WTC11 (cell line): ENCODE measurements at regions not wholly inside any gene's neighbourhood (a gene's known extent, or its start where the extent isn't known, plus 50 kb on each side); places are given as distances from the start of the nearest gene placed in this dataset.

ENCODE experiments used
- ATAC-seq: fragments of 200-7000 bp; cut with Tn5 transposase; 2 replicates; pipeline ENCODE4 v1.10.0; 2021; ENCODE audit warnings: mild to moderate bottlenecking, moderate library complexity
- CTCF ChIA-PET: fragments of 300-600 bp; sonication (Branson Sonifier 250); formaldehyde crosslinking; loops from one replicate; lab custom pipeline; 2021; ENCODE audit warnings: antibody characterized with exemption; lab: Charles Lee
- POLR2A ChIA-PET: fragments of 350-600 bp; sonication (Branson Sonifier 250); formaldehyde crosslinking; loops from one replicate; lab custom pipeline; 2021; ENCODE audit warnings: antibody characterized with exemption; lab: Charles Lee
- DNase-seq: peaks from one replicate; pipeline ENCODE4 v3.0.0; 2021; ENCODE audit warnings: low spot score
- H3K27ac Mint-ChIP-seq: 2 replicates; pipeline ENCODE4 v1.8.0; 2021; ENCODE audit warnings: mixed read lengths
- H3K27me3 Mint-ChIP-seq: 2 replicates; pipeline ENCODE4 v1.8.0; 2021; ENCODE audit warnings: low read depth, mild to moderate bottlenecking, moderate library complexity, mixed read lengths
- H3K36me3 Mint-ChIP-seq: 2 replicates; pipeline ENCODE4 v1.8.0; 2021; ENCODE audit warnings: mixed read lengths
- H3K4me1 Mint-ChIP-seq: 2 replicates; pipeline ENCODE4 v1.8.0; 2022; ENCODE audit warnings: mixed read lengths
- H3K4me3 Mint-ChIP-seq: 2 replicates; pipeline ENCODE4 v1.8.0; 2021; ENCODE audit warnings: mild to moderate bottlenecking, moderate library complexity, mixed read lengths
- H3K9me3 Mint-ChIP-seq: 2 replicates; pipeline ENCODE4 v1.8.0; 2021; ENCODE audit warnings: mixed read lengths
- CREM ChIP-seq: sonication (generic); formaldehyde crosslinking; IDR thresholded peaks from 2 replicates; pipeline ENCODE4 v1.8.1; 2022; ENCODE audit warnings: mild to moderate bottlenecking, missing genetic modification reagents, moderate library complexity
- EMX1 ChIP-seq: fragments of 250-450 bp; sonication (Bioruptor Pico); IDR thresholded peaks from 2 replicates; pipeline ENCODE4 v1.8.0; 2021; ENCODE audit warnings: mild to moderate bottlenecking
- JAZF1 ChIP-seq: fragments of 250-450 bp; sonication (Bioruptor Pico); IDR thresholded peaks from 2 replicates; pipeline ENCODE4 v1.9.0; 2021; ENCODE audit warnings: moderate library complexity, mild to moderate bottlenecking, inconsistent platforms
- SMAD3 ChIP-seq: sonication (generic); formaldehyde crosslinking; IDR thresholded peaks from 2 replicates; pipeline ENCODE4 v1.8.0; 2022; ENCODE audit warnings: missing genetic modification reagents, mild to moderate bottlenecking, borderline replicate concordance
- TEAD1 ChIP-seq: sonication (generic); formaldehyde crosslinking; IDR thresholded peaks from 2 replicates; pipeline ENCODE4 v1.8.0; 2022; ENCODE audit warnings: mild to moderate bottlenecking, missing genetic modification reagents
- TP53 ChIP-seq: sonication (generic); formaldehyde crosslinking; IDR thresholded peaks from 2 replicates; pipeline ENCODE4 v1.8.1; 2023; ENCODE audit warnings: mild to moderate bottlenecking, missing genetic modification reagents
- ZNF232 ChIP-seq: sonication (generic); formaldehyde crosslinking; IDR thresholded peaks from 2 replicates; pipeline ENCODE4 v1.8.0; 2022; ENCODE audit warnings: mild to moderate bottlenecking, missing genetic modification reagents
- TF ChIP-seq, protein P1 (sequence below): fragments of 250-450 bp; sonication (Bioruptor Pico); IDR thresholded peaks from 2 replicates; pipeline ENCODE4 v1.9.0; 2021; ENCODE audit warnings: mild to moderate bottlenecking
- TF ChIP-seq, protein P2 (sequence below): sonication (generic); formaldehyde crosslinking; IDR thresholded peaks from 2 replicates; pipeline ENCODE4 v1.8.1; 2023; ENCODE audit warnings: mild to moderate bottlenecking, missing genetic modification reagents, borderline replicate concordance
- TF ChIP-seq, protein P3 (sequence below): fragments of 250-450 bp; sonication (Bioruptor Pico); conservative IDR thresholded peaks from 2 replicates; pipeline ENCODE4 v1.9.0; 2021; ENCODE audit warnings: mild to moderate bottlenecking
- TF ChIP-seq, protein P4 (sequence below): sonication (generic); formaldehyde crosslinking; IDR thresholded peaks from 2 replicates; pipeline ENCODE4 v1.8.1; 2023; ENCODE audit warnings: mild to moderate bottlenecking, missing genetic modification reagents, moderate library complexity
- TF ChIP-seq, protein P5 (sequence below): fragments of 250-450 bp; sonication (Bioruptor Pico); IDR thresholded peaks from 2 replicates; pipeline ENCODE4 v1.9.0; 2021; ENCODE audit warnings: mild to moderate bottlenecking, borderline replicate concordance
- TF ChIP-seq, protein P6 (sequence below): sonication (generic); formaldehyde crosslinking; IDR thresholded peaks from 2 replicates; pipeline ENCODE4 v1.8.1; 2023; ENCODE audit warnings: mild to moderate bottlenecking, missing genetic modification reagents
- TF ChIP-seq, protein P7 (sequence below): sonication (generic); formaldehyde crosslinking; IDR thresholded peaks from 2 replicates; pipeline ENCODE4 v1.8.1; 2023; ENCODE audit warnings: mild to moderate bottlenecking, missing genetic modification reagents
- TF ChIP-seq, protein P8 (sequence below): sonication (generic); formaldehyde crosslinking; IDR thresholded peaks from 2 replicates; pipeline ENCODE4 v1.8.0; 2022; ENCODE audit warnings: mild to moderate bottlenecking, missing genetic modification reagents

DNA sequence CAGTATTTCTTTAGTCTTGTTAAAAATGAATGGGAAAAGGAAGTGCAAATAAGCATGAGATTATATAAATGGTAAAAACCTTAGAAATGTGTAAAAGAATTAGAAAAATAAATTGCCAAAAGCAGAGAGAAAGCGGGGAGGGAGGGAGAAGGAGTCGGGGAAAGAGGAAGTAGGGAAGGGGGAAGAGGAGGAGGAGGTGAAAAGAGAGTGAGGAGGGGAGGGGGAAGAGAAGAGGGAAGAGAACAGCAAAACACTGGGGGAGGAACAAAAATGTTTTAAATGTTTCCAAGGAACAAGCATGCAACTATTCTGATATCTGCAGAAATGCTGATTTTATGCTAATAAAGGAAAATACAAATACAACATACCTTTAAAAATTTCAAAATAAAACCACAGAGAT, 317.5 kb downstream of the PIK3R1 start (continued):
- TF ChIP-seq, protein P1, sequence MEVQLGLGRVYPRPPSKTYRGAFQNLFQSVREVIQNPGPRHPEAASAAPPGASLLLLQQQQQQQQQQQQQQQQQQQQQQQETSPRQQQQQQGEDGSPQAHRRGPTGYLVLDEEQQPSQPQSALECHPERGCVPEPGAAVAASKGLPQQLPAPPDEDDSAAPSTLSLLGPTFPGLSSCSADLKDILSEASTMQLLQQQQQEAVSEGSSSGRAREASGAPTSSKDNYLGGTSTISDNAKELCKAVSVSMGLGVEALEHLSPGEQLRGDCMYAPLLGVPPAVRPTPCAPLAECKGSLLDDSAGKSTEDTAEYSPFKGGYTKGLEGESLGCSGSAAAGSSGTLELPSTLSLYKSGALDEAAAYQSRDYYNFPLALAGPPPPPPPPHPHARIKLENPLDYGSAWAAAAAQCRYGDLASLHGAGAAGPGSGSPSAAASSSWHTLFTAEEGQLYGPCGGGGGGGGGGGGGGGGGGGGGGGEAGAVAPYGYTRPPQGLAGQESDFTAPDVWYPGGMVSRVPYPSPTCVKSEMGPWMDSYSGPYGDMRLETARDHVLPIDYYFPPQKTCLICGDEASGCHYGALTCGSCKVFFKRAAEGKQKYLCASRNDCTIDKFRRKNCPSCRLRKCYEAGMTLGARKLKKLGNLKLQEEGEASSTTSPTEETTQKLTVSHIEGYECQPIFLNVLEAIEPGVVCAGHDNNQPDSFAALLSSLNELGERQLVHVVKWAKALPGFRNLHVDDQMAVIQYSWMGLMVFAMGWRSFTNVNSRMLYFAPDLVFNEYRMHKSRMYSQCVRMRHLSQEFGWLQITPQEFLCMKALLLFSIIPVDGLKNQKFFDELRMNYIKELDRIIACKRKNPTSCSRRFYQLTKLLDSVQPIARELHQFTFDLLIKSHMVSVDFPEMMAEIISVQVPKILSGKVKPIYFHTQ (CRISPR knock-in tag), result no peak
- TF ChIP-seq, protein P2, sequence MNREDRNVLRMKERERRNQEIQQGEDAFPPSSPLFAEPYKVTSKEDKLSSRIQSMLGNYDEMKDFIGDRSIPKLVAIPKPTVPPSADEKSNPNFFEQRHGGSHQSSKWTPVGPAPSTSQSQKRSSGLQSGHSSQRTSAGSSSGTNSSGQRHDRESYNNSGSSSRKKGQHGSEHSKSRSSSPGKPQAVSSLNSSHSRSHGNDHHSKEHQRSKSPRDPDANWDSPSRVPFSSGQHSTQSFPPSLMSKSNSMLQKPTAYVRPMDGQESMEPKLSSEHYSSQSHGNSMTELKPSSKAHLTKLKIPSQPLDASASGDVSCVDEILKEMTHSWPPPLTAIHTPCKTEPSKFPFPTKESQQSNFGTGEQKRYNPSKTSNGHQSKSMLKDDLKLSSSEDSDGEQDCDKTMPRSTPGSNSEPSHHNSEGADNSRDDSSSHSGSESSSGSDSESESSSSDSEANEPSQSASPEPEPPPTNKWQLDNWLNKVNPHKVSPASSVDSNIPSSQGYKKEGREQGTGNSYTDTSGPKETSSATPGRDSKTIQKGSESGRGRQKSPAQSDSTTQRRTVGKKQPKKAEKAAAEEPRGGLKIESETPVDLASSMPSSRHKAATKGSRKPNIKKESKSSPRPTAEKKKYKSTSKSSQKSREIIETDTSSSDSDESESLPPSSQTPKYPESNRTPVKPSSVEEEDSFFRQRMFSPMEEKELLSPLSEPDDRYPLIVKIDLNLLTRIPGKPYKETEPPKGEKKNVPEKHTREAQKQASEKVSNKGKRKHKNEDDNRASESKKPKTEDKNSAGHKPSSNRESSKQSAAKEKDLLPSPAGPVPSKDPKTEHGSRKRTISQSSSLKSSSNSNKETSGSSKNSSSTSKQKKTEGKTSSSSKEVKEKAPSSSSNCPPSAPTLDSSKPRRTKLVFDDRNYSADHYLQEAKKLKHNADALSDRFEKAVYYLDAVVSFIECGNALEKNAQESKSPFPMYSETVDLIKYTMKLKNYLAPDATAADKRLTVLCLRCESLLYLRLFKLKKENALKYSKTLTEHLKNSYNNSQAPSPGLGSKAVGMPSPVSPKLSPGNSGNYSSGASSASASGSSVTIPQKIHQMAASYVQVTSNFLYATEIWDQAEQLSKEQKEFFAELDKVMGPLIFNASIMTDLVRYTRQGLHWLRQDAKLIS (CRISPR knock-in tag), result no peak
- TF ChIP-seq JAZF1 (CRISPR knock-in tag) (no peak), SMAD3 (CRISPR knock-in tag) (no peak), ZNF232 (no peak), TP53 (CRISPR knock-in tag) (no peak)

DNA sequence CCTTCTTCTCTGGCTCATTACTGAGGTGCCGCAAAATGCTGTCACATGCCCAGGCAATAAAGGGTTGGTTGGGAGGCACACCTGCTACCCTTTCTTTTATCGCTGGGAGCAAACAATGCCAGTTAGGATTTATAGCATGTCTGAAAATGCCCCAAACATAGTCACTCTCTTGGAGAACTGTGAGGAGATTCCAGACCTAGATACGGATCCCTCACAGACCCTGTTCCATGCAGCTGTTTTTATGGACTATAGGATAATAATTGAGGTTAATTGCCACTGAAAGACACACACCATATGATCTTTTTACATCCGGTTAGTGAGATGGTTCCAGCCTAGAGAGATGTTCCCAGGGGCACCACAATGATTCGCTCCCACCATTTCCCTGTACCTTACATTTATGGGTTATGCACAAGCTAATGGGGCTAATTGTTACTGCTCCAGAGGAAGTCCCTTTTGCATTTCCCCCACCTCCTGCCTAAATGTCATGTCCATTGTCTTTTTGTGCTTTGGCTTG, 318.1 kb downstream of the PIK3R1 start:
- CTCF ChIA-PET, result no interaction called here
- peak; percentile 17 for ATAC-seq
- DNase-seq, result no peak
- POLR2A ChIA-PET, result no interaction called here
- peak overlapping the region; percentile 50 for H3K27ac Mint-ChIP-seq
- H3K4me3 Mint-ChIP-seq, result no peak overlapping the region
- peaks cover 12% of the 10 kb centered on the region for H3K9me3 Mint-ChIP-seq
- H3K36me3 Mint-ChIP-seq, result peaks cover 6% of the 10 kb centered on the region; the same call in 1 of the 2 replicates
- TF ChIP-seq, protein P3, sequence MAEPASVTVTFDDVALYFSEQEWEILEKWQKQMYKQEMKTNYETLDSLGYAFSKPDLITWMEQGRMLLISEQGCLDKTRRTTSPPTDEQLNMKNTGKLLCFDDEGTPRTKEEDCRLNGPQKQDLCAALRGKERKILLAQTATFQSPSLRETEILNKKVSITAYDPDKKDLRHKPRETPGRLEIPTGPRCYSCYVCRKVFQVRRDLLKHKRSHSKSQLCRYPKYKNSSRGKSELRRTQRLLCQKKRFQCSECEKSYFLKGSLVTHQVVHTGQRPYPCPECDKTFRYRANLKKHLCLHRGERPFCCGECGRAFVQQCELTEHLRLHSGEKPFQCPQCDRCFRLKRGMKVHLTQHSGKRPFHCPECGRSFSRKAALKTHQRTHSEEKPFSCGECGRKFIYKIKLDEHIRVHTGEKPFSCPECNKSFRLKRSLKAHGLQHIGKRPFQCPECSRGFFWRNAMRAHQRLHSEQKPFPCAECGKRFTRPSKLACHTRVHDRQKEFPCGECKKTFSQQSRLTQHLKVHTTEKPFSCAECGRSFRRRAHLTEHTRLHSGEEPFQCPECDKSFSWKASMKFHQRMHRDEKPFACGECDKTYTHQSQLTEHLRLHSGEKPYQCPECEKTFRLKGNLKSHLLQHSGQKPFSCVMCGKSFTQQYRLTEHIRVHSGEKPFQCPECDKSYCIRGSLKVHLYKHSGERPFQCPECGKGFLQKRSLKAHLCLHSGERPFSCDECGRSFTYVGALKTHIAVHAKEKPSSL (CRISPR knock-in tag), result no peak
- TF ChIP-seq, protein P4, sequence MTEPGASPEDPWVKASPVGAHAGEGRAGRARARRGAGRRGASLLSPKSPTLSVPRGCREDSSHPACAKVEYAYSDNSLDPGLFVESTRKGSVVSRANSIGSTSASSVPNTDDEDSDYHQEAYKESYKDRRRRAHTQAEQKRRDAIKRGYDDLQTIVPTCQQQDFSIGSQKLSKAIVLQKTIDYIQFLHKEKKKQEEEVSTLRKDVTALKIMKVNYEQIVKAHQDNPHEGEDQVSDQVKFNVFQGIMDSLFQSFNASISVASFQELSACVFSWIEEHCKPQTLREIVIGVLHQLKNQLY (CRISPR knock-in tag), result no peak
- TF ChIP-seq CREM (CRISPR knock-in tag) (no peak), TEAD1 (no peak), EMX1 (CRISPR knock-in tag) (no peak)
- TF ChIP-seq, protein P5, sequence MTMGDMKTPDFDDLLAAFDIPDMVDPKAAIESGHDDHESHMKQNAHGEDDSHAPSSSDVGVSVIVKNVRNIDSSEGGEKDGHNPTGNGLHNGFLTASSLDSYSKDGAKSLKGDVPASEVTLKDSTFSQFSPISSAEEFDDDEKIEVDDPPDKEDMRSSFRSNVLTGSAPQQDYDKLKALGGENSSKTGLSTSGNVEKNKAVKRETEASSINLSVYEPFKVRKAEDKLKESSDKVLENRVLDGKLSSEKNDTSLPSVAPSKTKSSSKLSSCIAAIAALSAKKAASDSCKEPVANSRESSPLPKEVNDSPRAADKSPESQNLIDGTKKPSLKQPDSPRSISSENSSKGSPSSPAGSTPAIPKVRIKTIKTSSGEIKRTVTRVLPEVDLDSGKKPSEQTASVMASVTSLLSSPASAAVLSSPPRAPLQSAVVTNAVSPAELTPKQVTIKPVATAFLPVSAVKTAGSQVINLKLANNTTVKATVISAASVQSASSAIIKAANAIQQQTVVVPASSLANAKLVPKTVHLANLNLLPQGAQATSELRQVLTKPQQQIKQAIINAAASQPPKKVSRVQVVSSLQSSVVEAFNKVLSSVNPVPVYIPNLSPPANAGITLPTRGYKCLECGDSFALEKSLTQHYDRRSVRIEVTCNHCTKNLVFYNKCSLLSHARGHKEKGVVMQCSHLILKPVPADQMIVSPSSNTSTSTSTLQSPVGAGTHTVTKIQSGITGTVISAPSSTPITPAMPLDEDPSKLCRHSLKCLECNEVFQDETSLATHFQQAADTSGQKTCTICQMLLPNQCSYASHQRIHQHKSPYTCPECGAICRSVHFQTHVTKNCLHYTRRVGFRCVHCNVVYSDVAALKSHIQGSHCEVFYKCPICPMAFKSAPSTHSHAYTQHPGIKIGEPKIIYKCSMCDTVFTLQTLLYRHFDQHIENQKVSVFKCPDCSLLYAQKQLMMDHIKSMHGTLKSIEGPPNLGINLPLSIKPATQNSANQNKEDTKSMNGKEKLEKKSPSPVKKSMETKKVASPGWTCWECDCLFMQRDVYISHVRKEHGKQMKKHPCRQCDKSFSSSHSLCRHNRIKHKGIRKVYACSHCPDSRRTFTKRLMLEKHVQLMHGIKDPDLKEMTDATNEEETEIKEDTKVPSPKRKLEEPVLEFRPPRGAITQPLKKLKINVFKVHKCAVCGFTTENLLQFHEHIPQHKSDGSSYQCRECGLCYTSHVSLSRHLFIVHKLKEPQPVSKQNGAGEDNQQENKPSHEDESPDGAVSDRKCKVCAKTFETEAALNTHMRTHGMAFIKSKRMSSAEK (CRISPR knock-in tag), result no peak
- TF ChIP-seq, protein P6, sequence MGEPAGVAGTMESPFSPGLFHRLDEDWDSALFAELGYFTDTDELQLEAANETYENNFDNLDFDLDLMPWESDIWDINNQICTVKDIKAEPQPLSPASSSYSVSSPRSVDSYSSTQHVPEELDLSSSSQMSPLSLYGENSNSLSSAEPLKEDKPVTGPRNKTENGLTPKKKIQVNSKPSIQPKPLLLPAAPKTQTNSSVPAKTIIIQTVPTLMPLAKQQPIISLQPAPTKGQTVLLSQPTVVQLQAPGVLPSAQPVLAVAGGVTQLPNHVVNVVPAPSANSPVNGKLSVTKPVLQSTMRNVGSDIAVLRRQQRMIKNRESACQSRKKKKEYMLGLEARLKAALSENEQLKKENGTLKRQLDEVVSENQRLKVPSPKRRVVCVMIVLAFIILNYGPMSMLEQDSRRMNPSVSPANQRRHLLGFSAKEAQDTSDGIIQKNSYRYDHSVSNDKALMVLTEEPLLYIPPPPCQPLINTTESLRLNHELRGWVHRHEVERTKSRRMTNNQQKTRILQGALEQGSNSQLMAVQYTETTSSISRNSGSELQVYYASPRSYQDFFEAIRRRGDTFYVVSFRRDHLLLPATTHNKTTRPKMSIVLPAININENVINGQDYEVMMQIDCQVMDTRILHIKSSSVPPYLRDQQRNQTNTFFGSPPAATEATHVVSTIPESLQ, result no peak
- TF ChIP-seq, protein P7, sequence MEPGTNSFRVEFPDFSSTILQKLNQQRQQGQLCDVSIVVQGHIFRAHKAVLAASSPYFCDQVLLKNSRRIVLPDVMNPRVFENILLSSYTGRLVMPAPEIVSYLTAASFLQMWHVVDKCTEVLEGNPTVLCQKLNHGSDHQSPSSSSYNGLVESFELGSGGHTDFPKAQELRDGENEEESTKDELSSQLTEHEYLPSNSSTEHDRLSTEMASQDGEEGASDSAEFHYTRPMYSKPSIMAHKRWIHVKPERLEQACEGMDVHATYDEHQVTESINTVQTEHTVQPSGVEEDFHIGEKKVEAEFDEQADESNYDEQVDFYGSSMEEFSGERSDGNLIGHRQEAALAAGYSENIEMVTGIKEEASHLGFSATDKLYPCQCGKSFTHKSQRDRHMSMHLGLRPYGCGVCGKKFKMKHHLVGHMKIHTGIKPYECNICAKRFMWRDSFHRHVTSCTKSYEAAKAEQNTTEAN (CRISPR knock-in tag), result no peak
- TF ChIP-seq, protein P8, sequence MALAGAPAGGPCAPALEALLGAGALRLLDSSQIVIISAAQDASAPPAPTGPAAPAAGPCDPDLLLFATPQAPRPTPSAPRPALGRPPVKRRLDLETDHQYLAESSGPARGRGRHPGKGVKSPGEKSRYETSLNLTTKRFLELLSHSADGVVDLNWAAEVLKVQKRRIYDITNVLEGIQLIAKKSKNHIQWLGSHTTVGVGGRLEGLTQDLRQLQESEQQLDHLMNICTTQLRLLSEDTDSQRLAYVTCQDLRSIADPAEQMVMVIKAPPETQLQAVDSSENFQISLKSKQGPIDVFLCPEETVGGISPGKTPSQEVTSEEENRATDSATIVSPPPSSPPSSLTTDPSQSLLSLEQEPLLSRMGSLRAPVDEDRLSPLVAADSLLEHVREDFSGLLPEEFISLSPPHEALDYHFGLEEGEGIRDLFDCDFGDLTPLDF (CRISPR knock-in tag), result no peak
- peaks cover 41% of the 10 kb centered on the region for H3K4me1 Mint-ChIP-seq
- no peaks in the 10 kb centered on the region for H3K27me3 Mint-ChIP-seq
